Progenitor cell of endocrine pancreas (in vitro differentiated cells): ENCODE measurements at regions not wholly inside any gene's neighbourhood (a gene's known extent, or its start where the extent isn't known, plus 50 kb on each side); places are given as distances from the start of the nearest gene placed in this dataset.

ENCODE experiments used
- DNase-seq: peaks from one replicate; pipeline ENCODE4 v3.0.0; 2021; ENCODE audit warnings: low spot score; ENCODE audit not compliant: unreplicated experiment
- H3K27ac Mint-ChIP-seq: 2 replicates; pipeline ENCODE4 v1.8.0; 2021; ENCODE audit warnings: mild to moderate bottlenecking, moderate library complexity, mixed read lengths
- H3K27me3 Mint-ChIP-seq: 2 replicates; pipeline ENCODE4 v1.8.0; 2021; ENCODE audit warnings: mixed read lengths
- H3K36me3 Mint-ChIP-seq: 2 replicates; pipeline ENCODE4 v1.8.0; 2022; ENCODE audit warnings: mixed read lengths; ENCODE audit not compliant: insufficient read depth
- H3K4me1 Mint-ChIP-seq: 2 replicates; pipeline ENCODE4 v1.8.0; 2021; ENCODE audit warnings: low read depth, mixed read lengths
- H3K4me3 Mint-ChIP-seq: 2 replicates; pipeline ENCODE4 v1.8.0; 2021; ENCODE audit warnings: low read depth, mild to moderate bottlenecking, moderate library complexity, mixed read lengths
- H3K9me3 Mint-ChIP-seq: 2 replicates; pipeline ENCODE4 v1.8.0; 2021; ENCODE audit warnings: low read depth, mixed read lengths
- TF ChIP-seq, protein P1 (sequence below): fragments of 200-600 bp; sonication (generic); IDR thresholded peaks from one replicate; pipeline ENCODE4 v1.5.0; 2021; ENCODE audit warnings: antibody characterized with exemption, mild to moderate bottlenecking; ENCODE audit not compliant: unreplicated experiment

DNA sequence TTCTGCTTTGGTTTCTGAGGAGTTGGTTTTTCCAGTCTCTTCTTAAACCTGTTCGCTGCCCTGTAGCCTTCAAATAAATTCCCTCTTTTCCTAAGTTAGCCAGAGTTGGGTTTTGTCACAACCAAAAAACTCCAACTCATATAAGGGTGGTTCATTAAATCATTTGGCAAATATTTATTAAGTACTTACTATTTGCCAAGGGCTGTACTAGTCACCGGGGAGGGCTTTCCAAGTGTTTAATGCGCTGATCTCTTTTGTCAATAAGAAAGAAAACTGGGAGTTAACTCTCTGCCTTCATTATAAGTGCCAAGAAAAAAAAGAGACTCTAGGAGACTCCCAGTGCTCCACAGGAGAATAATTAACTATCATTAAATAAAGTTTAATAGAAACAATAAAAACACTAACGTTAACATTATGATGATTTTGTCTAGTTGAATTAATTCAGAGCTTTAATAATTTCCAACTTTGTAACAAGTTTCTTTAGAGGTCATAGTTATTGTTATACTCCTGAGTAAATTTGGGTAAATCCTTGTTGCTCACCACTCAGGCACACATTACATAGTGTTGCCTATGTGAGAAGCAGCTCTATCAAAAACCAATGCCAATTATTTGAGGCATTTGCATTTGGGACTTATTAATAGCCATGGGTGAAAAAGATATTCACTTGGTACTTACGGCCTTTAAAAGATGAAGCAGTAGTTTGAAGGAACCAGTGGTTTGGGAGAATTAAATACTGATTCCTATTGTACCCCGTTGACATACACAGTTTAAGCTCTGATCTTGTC is 122.5 kb upstream of the TEX13D start:
- peaks cover 4% of the 10 kb centered on the region for H3K4me1 Mint-ChIP-seq
- H3K27ac Mint-ChIP-seq: no peak overlapping the region
- no peaks in the 10 kb centered on the region for H3K27me3 Mint-ChIP-seq
- H3K4me3 Mint-ChIP-seq: no peak overlapping the region
- no peaks in the 10 kb centered on the region for H3K36me3 Mint-ChIP-seq
- H3K9me3 Mint-ChIP-seq: peaks cover 4% of the 10 kb centered on the region
- no peak for DNase-seq
- TF ChIP-seq, protein P1, sequence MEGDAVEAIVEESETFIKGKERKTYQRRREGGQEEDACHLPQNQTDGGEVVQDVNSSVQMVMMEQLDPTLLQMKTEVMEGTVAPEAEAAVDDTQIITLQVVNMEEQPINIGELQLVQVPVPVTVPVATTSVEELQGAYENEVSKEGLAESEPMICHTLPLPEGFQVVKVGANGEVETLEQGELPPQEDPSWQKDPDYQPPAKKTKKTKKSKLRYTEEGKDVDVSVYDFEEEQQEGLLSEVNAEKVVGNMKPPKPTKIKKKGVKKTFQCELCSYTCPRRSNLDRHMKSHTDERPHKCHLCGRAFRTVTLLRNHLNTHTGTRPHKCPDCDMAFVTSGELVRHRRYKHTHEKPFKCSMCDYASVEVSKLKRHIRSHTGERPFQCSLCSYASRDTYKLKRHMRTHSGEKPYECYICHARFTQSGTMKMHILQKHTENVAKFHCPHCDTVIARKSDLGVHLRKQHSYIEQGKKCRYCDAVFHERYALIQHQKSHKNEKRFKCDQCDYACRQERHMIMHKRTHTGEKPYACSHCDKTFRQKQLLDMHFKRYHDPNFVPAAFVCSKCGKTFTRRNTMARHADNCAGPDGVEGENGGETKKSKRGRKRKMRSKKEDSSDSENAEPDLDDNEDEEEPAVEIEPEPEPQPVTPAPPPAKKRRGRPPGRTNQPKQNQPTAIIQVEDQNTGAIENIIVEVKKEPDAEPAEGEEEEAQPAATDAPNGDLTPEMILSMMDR: no peak

DNA sequence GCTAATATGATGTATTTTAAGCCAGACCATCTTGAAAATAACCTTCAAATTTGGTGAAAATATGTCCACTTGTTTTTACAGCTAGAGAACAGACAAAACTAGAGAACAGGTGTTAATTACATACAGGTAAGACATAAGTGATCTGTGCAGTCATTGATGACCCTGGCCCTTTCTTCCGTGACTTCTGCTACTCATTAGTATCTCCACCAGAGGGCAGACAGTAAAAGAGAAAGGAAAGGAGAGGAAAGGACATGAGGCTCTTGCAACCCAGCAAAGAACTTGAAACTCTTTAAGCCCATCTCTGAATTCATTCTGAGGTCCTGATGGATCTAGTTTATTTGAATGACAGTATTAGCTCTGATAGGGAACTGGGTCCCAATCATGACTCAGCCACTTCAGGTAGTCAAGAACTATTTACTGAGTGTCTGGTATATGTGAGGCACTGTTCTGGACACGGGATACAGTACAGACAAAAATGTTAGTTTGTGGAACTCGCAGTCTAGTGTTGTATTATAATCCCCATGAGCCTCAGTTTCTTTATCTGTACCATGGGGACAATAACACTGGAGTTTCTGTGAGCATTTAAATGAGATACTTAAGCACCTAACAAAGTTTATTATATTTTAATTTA is 121.0 kb upstream of the TEX13D start:
- TF ChIP-seq, protein P1: peak; percentile 70
- no peak overlapping the region for H3K4me3 Mint-ChIP-seq
- no peak overlapping the region for H3K27ac Mint-ChIP-seq

DNA sequence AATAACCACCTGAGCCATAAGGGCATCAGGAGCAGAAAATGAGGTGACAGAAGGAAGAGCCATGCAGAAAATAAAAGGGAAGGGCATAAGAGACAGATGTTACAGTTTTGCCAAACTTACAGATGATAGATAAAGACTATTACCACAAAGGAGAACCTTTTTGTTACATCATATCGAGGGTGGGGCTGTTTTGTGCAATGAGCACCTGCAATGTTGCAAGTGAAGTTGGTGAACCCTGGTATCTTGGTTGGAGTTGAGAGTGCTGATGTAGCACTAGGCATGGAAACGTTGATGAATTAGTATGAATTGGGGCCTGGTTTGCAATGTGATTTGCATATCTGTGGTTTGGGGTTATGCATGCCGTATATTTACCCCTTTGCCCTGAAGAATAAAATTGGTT is 119.8 kb upstream of the TEX13D start:
- Mint-ChIP-seq H3K4me3 (no peak overlapping the region), H3K27me3 (no peaks in the 10 kb centered on the region), H3K36me3 (no peaks in the 10 kb centered on the region), H3K4me1 (peaks cover 14% of the 10 kb centered on the region), H3K27ac (no peak overlapping the region), H3K9me3 (no peaks in the 10 kb centered on the region)
- TF ChIP-seq, protein P1: no peak
- no peak for DNase-seq

More for the DNA sequence above, 121.0 kb upstream of the TEX13D start:
- Mint-ChIP-seq H3K4me1 (peaks cover 4% of the 10 kb centered on the region), H3K27me3 (no peaks in the 10 kb centered on the region), H3K9me3 (no peaks in the 10 kb centered on the region), H3K36me3 (no peaks in the 10 kb centered on the region)
- DNase-seq: no peak

DNA sequence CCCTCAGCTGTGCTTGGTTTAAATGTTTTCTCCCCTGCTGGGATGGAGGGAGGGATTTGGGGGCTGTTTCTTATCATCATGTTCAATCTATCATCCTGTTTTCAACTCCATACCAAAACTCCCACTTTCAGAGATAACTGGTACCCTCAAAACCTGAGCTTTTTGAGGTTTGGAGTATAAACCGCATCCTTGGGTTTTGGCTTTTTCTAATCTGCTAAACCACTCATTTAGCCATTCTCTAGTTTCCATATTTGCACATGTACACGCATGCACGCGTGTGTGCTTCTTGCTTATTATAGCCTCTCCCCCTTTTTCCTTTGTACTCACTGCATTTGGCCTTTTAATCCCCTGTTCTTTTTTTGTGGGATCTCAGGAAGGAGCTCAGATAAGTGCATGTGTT is 116.7 kb upstream of the TEX13D start:
- H3K4me1 Mint-ChIP-seq: peaks cover 22% of the 10 kb centered on the region
- peaks cover 9% of the 10 kb centered on the region for H3K27me3 Mint-ChIP-seq
- no peaks in the 10 kb centered on the region for H3K9me3 Mint-ChIP-seq
- no peak overlapping the region for H3K4me3 Mint-ChIP-seq
- no peak overlapping the region for H3K27ac Mint-ChIP-seq
- TF ChIP-seq, protein P1: no peak
- DNase-seq: no peak
- no peaks in the 10 kb centered on the region for H3K36me3 Mint-ChIP-seq

DNA sequence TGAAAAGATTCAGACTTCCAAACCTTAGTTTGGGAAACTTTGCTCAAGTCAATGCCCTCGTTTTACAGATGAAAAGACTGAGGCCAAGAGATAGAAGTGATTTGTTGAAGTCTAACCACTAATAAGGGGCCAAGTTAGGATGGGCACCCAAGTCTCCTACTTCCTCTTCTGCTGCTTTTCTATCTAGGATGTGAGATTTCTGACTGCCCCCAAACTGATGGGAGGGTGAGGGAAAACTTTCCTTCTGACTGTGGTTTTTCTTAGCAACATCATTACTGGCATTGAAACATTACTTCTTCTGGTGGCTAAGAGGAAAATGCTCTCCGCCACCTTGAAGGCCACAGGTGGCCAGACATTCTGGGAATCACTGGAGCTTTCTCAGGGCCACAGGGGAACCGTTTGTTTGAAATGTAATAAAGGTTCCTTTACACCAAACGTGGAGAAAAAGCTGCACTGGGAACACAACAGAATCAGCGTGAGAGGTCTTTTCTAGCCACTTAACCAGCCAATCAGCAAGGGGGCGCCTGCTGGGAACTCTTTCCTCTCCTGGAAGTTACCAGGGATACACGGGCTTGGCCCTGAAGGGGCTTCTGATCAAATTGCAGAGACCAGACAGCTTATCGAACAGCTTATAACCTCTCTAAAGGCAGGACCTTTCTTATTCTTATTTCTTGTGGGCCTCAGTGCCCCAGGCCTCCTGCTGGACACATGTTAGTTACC is 115.9 kb upstream of the TEX13D start:
- TF ChIP-seq, protein P1: peak; percentile 9
- Mint-ChIP-seq H3K36me3 (no peaks in the 10 kb centered on the region), H3K4me1 (peaks cover 22% of the 10 kb centered on the region), H3K27me3 (peaks cover 14% of the 10 kb centered on the region), H3K9me3 (no peaks in the 10 kb centered on the region), H3K4me3 (no peak overlapping the region), H3K27ac (no peak overlapping the region)
- DNase-seq: no peak
